ENCODE measurements at regions not wholly inside any gene's neighbourhood (a gene's known extent, or its start where the extent isn't known, plus 50 kb on each side); places are given as distances from the start of the nearest gene placed in this dataset.

- TF ChIP-seq, protein P1, sequence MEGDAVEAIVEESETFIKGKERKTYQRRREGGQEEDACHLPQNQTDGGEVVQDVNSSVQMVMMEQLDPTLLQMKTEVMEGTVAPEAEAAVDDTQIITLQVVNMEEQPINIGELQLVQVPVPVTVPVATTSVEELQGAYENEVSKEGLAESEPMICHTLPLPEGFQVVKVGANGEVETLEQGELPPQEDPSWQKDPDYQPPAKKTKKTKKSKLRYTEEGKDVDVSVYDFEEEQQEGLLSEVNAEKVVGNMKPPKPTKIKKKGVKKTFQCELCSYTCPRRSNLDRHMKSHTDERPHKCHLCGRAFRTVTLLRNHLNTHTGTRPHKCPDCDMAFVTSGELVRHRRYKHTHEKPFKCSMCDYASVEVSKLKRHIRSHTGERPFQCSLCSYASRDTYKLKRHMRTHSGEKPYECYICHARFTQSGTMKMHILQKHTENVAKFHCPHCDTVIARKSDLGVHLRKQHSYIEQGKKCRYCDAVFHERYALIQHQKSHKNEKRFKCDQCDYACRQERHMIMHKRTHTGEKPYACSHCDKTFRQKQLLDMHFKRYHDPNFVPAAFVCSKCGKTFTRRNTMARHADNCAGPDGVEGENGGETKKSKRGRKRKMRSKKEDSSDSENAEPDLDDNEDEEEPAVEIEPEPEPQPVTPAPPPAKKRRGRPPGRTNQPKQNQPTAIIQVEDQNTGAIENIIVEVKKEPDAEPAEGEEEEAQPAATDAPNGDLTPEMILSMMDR (IDR thresholded peaks at IDR 0.05) = no peak
- TF ChIP-seq, protein P2, sequence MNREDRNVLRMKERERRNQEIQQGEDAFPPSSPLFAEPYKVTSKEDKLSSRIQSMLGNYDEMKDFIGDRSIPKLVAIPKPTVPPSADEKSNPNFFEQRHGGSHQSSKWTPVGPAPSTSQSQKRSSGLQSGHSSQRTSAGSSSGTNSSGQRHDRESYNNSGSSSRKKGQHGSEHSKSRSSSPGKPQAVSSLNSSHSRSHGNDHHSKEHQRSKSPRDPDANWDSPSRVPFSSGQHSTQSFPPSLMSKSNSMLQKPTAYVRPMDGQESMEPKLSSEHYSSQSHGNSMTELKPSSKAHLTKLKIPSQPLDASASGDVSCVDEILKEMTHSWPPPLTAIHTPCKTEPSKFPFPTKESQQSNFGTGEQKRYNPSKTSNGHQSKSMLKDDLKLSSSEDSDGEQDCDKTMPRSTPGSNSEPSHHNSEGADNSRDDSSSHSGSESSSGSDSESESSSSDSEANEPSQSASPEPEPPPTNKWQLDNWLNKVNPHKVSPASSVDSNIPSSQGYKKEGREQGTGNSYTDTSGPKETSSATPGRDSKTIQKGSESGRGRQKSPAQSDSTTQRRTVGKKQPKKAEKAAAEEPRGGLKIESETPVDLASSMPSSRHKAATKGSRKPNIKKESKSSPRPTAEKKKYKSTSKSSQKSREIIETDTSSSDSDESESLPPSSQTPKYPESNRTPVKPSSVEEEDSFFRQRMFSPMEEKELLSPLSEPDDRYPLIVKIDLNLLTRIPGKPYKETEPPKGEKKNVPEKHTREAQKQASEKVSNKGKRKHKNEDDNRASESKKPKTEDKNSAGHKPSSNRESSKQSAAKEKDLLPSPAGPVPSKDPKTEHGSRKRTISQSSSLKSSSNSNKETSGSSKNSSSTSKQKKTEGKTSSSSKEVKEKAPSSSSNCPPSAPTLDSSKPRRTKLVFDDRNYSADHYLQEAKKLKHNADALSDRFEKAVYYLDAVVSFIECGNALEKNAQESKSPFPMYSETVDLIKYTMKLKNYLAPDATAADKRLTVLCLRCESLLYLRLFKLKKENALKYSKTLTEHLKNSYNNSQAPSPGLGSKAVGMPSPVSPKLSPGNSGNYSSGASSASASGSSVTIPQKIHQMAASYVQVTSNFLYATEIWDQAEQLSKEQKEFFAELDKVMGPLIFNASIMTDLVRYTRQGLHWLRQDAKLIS (CRISPR knock-in tag; IDR thresholded peaks at IDR 0.05; ENCODE audit: borderline replicate concordance) = no peak
- TF ChIP-seq ZNF396 (CRISPR knock-in tag; IDR thresholded peaks at IDR 0.05; ENCODE audit: borderline replicate concordance) (no peak), ZNF416 (CRISPR knock-in tag; IDR thresholded peaks at IDR 0.05) (no peak), JUN (CRISPR knock-in tag; IDR thresholded peaks at IDR 0.05) (no peak), ETV6 (CRISPR knock-in tag; IDR thresholded peaks at IDR 0.05) (no peak), CREM (CRISPR knock-in tag; IDR thresholded peaks at IDR 0.05) (no peak), ATF3 (CRISPR knock-in tag; conservative IDR thresholded peaks at IDR 0.05) (no peak), GABPB1 (CRISPR knock-in tag; IDR thresholded peaks at IDR 0.05) (no peak)
Observed at GRCh38 chr1:232554409-232554808, 75.5 kb downstream of the SIPA1L2 start.
